Lower leg skin (tissue), 3 donors: ENCODE measurements at regions not wholly inside any gene's neighbourhood (a gene's known extent, or its start where the extent isn't known, plus 50 kb on each side); places are given as distances from the start of the nearest gene placed in this dataset.

ENCODE experiments used
- POLR2A ChIP-seq, 2 donors: fragments of 450-650 bp; IDR thresholded peaks; one replicate each; pipeline ENCODE4 v1.6.1; 2016 to 2017; ENCODE audit warnings: antibody characterized with exemption in 2 of 2, mild to moderate bottlenecking in 1 of 2, moderate library complexity in 1 of 2
- TF ChIP-seq, protein P1 (sequence below), 3 donors: fragments of 450-650 bp; IDR thresholded peaks; one replicate each; pipeline ENCODE4 v1.5.1; 2016; ENCODE audit warnings: antibody characterized with exemption in 3 of 3, mild to moderate bottlenecking in 3 of 3, moderate library complexity in 2 of 3

GRCh38 chr7:15012135-15012534 lies 109.6 kb upstream of the DGKB start:
- TF ChIP-seq, protein P1, sequence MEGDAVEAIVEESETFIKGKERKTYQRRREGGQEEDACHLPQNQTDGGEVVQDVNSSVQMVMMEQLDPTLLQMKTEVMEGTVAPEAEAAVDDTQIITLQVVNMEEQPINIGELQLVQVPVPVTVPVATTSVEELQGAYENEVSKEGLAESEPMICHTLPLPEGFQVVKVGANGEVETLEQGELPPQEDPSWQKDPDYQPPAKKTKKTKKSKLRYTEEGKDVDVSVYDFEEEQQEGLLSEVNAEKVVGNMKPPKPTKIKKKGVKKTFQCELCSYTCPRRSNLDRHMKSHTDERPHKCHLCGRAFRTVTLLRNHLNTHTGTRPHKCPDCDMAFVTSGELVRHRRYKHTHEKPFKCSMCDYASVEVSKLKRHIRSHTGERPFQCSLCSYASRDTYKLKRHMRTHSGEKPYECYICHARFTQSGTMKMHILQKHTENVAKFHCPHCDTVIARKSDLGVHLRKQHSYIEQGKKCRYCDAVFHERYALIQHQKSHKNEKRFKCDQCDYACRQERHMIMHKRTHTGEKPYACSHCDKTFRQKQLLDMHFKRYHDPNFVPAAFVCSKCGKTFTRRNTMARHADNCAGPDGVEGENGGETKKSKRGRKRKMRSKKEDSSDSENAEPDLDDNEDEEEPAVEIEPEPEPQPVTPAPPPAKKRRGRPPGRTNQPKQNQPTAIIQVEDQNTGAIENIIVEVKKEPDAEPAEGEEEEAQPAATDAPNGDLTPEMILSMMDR (IDR thresholded peaks at IDR 0.05): no peak
- TF ChIP-seq POLR2A (IDR thresholded peaks at IDR 0.05): no peak
